ENCODE measurements at regions not wholly inside any gene's neighbourhood (a gene's known extent, or its start where the extent isn't known, plus 50 kb on each side); places are given as distances from the start of the nearest gene placed in this dataset.

GRCh38 chr4:182185491-182185890, 57.7 kb upstream of the TENM3 start:
- TF ChIP-seq CTCF (IDR thresholded peaks at IDR 0.05) (no peak), POLR2A (IDR thresholded peaks at IDR 0.05) (no peak), EP300 (IDR thresholded peaks at IDR 0.05) (no peak)
